ENCODE measurements at regions not wholly inside any gene's neighbourhood (a gene's known extent, or its start where the extent isn't known, plus 50 kb on each side); places are given as distances from the start of the nearest gene placed in this dataset.
"Not testable (repeated sequence)": the region's sequence is repeated elsewhere in the genome, so short reads cannot be mapped to it uniquely, and the experiment has no call there.

DNA sequence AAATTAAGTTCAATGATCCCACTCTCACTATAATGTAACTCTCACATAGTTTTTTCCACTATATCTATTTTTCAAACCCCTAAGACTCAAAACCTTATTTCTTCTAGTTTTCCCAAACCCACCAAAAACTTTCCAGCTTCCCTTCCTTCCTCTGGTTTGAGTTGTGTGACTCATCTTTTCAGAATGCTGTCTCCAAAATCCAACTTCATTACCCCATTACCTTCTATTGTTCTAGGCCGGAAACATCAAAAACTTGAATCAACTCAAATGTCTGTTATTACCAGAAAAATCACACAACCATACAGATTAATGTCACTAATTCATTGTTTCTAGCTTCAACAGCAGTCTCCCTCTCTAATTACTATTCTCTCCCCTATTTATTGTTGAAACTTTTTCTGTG is 1090.3 kb downstream of the HACE1 start:
- DNase-seq (ENCODE audit: low read depth): no peak

- no peak for DNase-seq (ENCODE audit: low read depth)
Measured at GRCh38 chr6:103750603-103751002, 1109.1 kb downstream of the HACE1 start.

DNA sequence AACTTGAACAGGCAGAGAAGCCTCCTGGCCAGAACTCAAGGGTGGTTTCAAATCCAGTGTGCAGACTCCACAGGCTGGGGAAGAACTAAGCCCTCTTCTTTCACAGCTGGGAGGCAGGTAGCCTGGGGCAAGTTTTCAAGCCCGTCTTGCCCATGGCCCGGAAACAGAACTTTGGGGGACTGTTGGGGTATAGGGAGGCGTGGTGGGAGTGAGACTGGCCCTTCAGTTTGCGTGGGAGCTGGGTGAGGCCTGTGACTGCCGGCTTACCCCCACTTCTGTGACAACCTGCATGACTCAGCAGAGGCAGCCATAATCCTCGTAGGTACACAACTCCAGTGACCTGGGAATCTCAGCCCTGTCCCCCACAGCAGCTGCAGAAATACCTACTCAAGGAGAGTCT is 1125.7 kb downstream of the HACE1 start:
- no peak for DNase-seq (ENCODE audit: low read depth)

DNA sequence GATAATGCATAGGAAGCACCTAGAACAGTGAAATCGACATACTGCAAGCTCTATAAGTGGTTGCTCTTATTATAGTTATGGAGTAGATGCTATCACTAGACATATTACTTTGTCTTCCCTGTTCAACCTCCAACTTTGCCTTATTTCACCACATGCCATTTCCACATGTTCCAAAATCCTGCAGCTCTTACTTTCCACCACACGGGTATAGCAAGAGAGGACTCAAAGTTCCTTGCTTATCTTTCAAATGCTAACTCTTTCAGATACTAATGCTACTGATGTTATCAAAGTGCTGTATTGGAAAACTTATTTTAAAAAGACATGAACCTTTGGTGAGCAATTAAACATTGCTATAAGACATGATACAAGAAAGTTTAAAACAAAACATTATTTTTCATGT is 1130.1 kb downstream of the HACE1 start:
- DNase-seq (ENCODE audit: low read depth): no peak

DNA sequence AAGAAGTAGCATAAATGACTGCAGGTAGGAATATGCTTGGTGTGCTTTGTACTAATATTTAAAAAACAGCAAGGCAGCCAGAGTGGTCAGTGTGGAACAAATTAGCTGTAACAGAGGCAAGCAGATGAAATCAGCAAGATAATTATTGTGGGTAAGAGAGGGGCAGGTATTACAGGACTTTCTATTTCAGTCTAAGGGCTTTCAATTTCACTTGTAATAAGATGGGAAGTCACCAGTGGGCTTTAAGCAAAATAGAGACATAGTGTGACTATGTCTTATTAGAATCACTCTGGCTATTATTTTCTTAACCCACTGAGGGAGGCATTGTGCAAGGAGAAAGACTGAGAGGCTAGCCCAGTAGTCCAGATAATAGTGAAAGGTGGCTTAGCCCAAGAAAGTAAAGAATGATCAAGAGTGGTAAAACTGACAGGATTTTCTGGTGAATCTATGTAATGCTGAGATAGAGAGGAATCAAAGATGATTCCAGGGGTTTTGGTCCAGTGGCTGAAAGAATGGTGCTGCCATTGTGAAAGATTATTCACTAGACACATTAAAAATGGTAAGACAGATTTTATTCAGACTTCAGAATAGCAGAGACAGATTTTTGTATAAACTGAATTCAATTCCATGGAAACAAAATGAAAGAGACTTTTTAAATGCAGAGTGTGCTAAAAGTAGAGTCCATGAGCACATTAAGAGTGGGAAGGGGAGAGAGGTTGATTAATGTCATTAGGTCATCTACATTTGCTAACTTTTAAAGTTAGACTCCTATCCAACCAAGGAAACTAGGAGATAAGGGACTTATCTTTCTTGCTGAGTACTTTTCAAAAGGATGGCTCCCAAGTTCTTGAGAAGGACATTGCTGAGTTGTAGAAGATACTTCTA is 1136.0 kb downstream of the HACE1 start:
- no peak for DNase-seq (ENCODE audit: low read depth)

- no peak for DNase-seq (ENCODE audit: low read depth)
Measured at GRCh38 chr6:103722683-103723082, 1137.0 kb downstream of the HACE1 start.

DNA sequence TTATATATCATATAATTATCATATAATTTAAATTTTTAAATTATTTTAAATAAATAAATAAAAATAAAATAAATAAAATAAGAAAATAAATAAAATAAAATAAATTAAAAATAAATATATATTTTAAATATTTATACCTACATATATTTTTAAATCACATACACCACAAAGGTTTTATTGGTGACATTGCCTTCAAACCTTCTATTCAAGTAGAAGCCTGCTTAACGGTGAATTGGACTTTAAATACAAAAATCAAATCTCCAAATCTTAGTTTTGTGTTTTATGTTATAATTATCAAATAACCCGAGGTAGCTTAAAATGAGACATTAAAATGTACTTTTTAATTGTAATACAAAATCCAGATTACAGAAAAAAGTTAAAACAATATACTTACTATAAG is 1137.8 kb downstream of the HACE1 start:
- no peak for DNase-seq (ENCODE audit: low read depth)

GRCh38 chr6:103720393-103720792 is 1139.3 kb downstream of the HACE1 start:
- no peak for DNase-seq (ENCODE audit: low read depth)

- no peak for DNase-seq (ENCODE audit: low read depth)
Measured at GRCh38 chr6:103719545-103719944, 1140.2 kb downstream of the HACE1 start.

DNA sequence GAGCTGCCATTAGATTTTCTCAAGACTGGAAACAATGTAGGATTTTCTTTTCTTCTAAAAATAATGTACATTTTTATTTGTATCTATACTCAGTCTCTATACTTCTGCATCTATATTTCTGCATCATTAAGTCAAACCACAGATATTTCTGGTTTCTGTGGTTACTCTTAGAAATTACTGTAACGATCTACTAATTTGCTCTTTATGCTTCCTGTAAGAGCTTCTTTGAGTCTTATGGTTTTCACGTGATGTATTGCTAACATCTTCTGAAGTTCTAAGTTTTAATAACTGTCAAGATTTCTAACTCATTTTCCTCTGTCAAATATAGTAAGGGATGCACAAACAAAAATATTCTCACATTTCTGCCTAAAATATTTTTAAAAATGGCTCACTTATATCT is 1144.5 kb downstream of the HACE1 start:
- no peak for DNase-seq (ENCODE audit: low read depth)

- DNase-seq (ENCODE audit: low read depth): not testable (repeated sequence)
Measured at GRCh38 chr6:103709236-103709635, 1150.5 kb downstream of the HACE1 start.

GRCh38 chr6:103707596-103708325 is 1152.0 kb downstream of the HACE1 start:
- no peak for DNase-seq (ENCODE audit: low read depth)

DNA sequence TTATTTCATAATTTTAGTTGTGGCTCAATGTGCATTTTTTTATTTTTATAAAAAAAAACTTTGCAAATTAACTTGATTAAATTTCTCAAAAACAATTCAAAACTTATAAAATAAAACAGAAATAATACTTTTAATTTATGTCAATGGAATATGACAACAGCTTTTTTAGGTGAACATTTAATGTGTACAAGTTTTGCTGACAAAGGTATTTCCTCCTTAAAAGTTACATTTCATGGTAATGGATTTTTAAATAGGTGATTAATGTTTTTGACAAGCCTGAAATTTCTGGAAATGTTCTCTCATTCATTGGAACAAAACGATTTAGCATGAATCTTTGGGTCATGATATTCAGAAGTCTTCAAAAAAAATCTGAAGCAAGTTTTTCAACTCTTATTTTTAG is 1160.0 kb downstream of the HACE1 start:
- DNase-seq (ENCODE audit: low read depth): no peak

DNA sequence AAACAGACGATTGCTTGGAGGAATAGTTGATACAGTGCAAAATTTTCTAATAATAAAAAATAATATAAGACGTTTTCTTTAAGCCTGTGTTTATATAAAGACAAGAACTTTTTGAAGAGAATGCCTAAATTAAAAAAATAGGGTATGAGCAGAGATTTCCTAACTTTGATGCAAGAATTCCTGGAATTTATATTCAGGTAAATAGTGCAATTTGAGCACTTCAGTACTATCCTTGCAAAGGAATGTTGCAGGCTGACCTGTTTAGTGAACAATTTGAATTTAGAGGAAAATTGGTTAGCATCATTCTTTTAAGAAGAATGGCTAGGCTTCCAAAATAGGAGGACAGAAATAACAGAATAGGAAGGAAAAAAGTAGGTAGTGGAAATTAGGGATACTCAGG is 1172.3 kb downstream of the HACE1 start:
- no peak for DNase-seq (ENCODE audit: low read depth)

DNA sequence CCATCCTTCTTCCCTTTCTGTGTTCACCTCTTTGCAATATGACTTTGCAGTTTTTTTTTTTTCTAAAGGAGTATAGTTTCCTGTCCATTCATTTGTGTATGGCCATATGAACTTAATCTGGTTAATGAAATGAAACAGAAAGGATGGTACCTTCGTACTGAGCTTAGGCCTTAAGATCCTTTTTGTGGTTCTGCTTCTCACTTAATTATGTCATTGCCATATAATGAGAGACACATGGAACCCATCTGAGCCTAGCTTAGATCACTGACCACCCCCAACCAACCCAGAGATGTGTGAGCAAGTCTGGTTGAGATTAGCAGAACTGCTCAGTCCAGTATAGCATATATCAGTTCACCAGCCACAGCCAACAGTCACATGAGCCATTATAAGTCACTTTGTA is 1179.6 kb downstream of the HACE1 start:
- no peak for DNase-seq (ENCODE audit: low read depth)

DNA sequence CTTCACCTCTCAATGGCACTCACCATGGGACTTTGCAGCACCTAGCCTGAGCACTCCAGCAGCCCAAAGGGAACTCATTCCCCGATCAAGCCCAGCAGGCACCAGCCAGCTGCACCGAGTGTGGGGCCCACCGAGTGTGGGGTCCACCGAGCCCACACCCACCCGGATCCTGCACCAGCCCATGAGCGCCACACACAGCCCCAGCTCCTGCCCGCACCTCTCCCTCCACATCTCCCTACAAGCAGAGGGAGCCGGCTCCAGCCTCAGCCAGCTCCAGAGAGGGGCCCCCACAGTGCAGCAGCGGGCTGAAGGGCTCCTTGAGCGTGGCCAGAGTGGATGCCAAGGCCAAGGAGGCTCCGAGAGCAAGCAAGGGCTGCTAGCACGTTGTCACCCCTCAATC is 1182.4 kb downstream of the HACE1 start:
- DNase-seq (ENCODE audit: low read depth): no peak

DNA sequence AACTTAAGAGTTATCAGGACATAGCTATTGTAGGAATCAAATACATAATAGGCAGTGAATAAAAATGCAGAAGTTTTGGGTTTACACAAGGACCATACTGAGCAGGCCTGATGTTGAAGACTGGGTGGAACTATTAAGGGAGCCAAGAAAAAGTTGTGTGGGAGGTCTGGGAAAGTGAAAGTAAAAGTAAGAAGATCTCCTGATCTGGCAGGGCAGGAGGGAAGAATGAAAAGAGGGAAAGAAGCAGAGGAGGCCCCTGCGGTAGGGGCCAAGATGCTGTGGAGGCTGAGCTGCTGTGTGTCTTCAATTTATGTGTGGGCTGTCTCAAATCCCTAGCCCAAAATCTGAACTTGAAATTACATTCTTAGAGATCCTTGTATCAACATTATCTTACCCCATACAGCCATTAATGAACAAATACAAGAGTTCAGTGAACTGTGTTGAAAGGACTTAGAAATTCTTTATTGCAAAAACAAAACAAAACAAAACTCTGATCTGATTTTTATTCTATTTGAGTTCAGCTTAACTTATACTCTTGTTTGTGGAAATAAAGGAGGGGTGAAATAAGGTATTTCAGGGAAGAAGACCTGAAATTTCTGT is 1183.8 kb downstream of the HACE1 start:
- DNase-seq (ENCODE audit: low read depth): no peak

DNA sequence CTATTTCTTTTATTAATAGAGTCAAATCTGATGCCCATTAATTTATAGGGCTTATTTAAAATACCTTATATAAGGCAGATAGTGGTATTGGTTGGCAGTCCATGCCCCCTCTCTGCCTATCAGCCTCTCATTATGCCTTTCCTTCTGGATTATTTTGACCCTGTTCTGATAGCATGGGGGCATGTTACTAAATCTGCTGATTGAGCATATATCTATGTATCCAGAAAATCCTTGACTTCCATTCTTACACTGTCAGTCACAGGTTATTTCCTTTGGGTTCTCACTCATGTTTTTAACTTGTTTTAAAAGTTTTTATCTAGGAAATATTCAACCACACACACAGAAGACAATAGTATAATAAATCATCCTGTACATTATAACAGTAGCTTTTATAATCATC is 1184.9 kb downstream of the HACE1 start:
- DNase-seq (ENCODE audit: low read depth): no peak

DNA sequence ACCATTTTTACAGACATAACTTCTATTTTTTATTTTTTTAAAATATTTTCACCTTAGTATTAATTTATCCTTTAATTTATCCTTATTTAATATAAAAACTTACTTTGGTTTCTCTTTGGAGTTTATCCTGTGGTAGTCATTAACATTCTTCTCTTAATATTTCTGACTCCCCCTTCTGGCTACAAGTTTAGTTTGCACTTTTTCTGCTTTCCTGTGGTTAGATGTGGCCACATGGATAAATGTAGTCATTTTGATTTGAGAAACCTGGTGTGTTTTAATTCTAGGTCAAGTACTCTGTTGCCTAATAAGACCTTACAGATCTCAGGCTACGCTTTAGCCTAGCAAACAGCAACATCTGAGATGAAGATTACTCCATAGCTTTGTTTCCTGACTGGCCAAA is 1187.5 kb downstream of the HACE1 start:
- no peak for DNase-seq (ENCODE audit: low read depth)

DNA sequence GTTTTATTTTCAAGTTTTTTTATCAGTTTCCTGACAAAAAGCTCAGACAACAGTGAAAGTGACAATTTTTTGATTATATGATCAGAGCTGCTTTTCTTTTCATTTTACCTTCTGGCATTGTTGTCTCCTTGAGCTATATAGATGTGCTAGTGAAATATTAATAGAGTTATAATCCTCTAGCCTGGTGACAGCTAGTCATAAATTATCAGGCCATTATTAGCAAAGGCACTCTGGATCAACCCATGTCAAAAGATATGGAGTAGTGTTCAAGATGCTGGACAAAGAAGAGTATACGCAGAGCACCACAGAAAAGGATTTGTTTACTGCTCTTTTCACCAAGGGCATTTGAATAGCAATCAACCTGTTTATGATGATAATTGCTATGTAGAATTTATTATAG is 1230.1 kb downstream of the HACE1 start:
- no peak for DNase-seq (ENCODE audit: low read depth)

DNA sequence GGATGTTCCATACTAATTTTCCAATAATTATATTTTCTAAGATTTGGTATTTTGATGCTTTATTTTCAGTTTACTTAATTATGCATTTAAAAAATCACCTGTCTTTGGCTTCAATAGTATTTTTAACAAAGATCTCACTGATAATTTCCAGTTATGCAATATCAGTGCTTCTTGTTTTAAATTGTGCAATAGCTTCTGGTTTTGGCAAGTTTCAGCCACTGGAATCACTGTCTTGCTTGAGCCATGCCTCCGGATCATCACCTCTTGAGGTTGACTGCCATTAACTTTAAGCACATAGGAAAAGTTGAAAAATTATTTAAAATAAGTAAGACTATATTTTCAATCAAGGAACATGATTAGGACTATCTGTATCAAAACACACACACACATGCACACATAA is 1242.1 kb downstream of the HACE1 start:
- DNase-seq (ENCODE audit: low read depth): no peak

- DNase-seq (ENCODE audit: low read depth): no peak
Measured at GRCh38 chr6:103587722-103588121, 1272.0 kb downstream of the HACE1 start.

- DNase-seq (ENCODE audit: low read depth): no peak
Measured at GRCh38 chr6:103578115-103578514, 1281.6 kb downstream of the HACE1 start.
